CD4-positive, alpha-beta T cell (primary cell): ENCODE measurements at regions not wholly inside any gene's neighbourhood (a gene's known extent, or its start where the extent isn't known, plus 50 kb on each side); places are given as distances from the start of the nearest gene placed in this dataset.

Experiments
- ATAC-seq: fragments of 200-7000 bp; cut with Tn5 transposase; one replicate; pipeline ENCODE4 v1.10.0; 2022; ENCODE audit warnings: mild to moderate bottlenecking; ENCODE audit not compliant: poor library complexity
- CTCF ChIA-PET: fragments of 350-600 bp; sonication (Branson Sonifier 250); formaldehyde crosslinking; loops from one replicate; lab custom pipeline; 2021; ENCODE audit warnings: antibody characterized with exemption, inconsistent platforms; lab: Charles Lee
- POLR2A ChIA-PET: fragments of 350-600 bp; sonication (Branson Sonifier 250); formaldehyde crosslinking; loops from one replicate; lab custom pipeline; 2021; ENCODE audit warnings: antibody characterized with exemption, inconsistent platforms; lab: Charles Lee
- DNase-seq, 14 experiments: peaks; one replicate each; pipeline ENCODE4 v3.0.0-alpha.2; 2013 to 2020; ENCODE audit warnings: mixed read lengths in 2 of 14
- H3K27ac ChIP-seq, 2 donors: one replicate each; pipeline versions ENCODE4 v1.5.1 to v1.7.0; 2013; ENCODE audit warnings: low read length in 2 of 2, low read depth in 1 of 2, mild to moderate bottlenecking in 1 of 2
- H3K27me3 ChIP-seq, 2 experiments: 1 replicate in 1 of 2; 2 replicates in 1 of 2; pipeline versions ENCODE4 v1.6.1 to v1.7.0; 2013; ENCODE audit warnings: low read length in 2 of 2, control low read depth in 1 of 2, mild to moderate bottlenecking in 1 of 2, moderate library complexity in 1 of 2; ENCODE audit not compliant: insufficient read depth in 2 of 2, control insufficient read depth in 1 of 2
- H3K36me3 ChIP-seq: one replicate; pipeline ENCODE4 v1.6.1; 2013; ENCODE audit warnings: low read length, control low read depth; ENCODE audit not compliant: insufficient read depth
- H3K4me1 ChIP-seq: one replicate; pipeline ENCODE4 v1.6.1; 2013; ENCODE audit warnings: low read length, control low read depth; ENCODE audit not compliant: insufficient read depth
- H3K4me3 ChIP-seq: one replicate; pipeline ENCODE4 v1.5.1; 2013; ENCODE audit warnings: mild to moderate bottlenecking, low read length, moderate library complexity
- H3K9me3 ChIP-seq, 2 experiments: 1 replicate in 1 of 2; 2 replicates in 1 of 2; pipeline versions ENCODE4 v1.6.1 to v1.7.0; 2013; ENCODE audit warnings: low read length in 2 of 2, mild to moderate bottlenecking in 2 of 2, control low read depth in 1 of 2, moderate library complexity in 1 of 2; ENCODE audit not compliant: control insufficient read depth in 1 of 2, insufficient read depth in 1 of 2
- H3K27ac Mint-ChIP-seq: one replicate; pipeline ENCODE4 v1.8.0; 2020; ENCODE audit warnings: mixed read lengths
- H3K27me3 Mint-ChIP-seq: one replicate; pipeline ENCODE4 v1.8.0; 2021; ENCODE audit warnings: mixed read lengths
- H3K36me3 Mint-ChIP-seq: one replicate; pipeline ENCODE4 v1.8.0; 2021; ENCODE audit warnings: low read depth, mixed read lengths
- H3K4me1 Mint-ChIP-seq: one replicate; pipeline ENCODE4 v1.8.0; 2021; ENCODE audit warnings: low read depth, mixed read lengths
- H3K4me3 Mint-ChIP-seq: one replicate; pipeline ENCODE4 v1.8.0; 2020; ENCODE audit warnings: mild to moderate bottlenecking, mixed read lengths
- H3K9me3 Mint-ChIP-seq: one replicate; pipeline ENCODE4 v1.8.0; 2020; ENCODE audit warnings: mixed read lengths
- intact Hi-C, 2 experiments: fragments of 100-400 bp; cut with DNase I in 1 of 2; cut with micrococcal nuclease in 1 of 2; formaldehyde crosslinking; loops; one replicate each; pipeline versions ENCODE4 v1.15.1 to v1.9.0; 2023 to 2025; cut with DNase I, micrococcal nuclease
- TF ChIP-seq, protein P1 (sequence below): fragments of 200-600 bp; IDR thresholded peaks from one replicate; pipeline ENCODE4 v1.8.0; 2022; ENCODE audit warnings: antibody characterized with exemption, mild to moderate bottlenecking

DNA sequence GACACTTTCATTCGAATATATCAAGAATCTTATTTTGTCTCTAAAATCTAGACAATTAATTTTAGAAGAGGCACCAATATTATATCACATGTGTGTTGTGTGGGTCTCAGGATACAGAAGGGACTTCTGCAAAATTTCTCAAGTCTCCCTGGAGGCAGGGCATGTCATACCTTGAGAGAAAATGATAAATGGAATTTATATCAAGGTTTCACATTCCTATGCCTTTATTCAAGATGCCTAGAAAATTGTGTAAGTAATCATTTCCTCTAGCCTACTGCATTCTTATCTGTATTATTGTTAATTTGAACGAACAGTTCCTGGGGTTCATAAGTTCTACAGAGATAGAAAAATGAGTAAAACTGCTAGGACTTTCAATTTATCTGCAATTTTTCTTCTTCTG, 1247.9 kb downstream of the GRIK2 start:
- Histone ChIP-seq H3K36me3 (no peaks in the 10 kb centered on the region), H3K27ac (no peak overlapping the region), H3K27me3 (no peaks in the 10 kb centered on the region), H3K4me1 (no peaks in the 10 kb centered on the region), H3K4me3 (no peak overlapping the region), H3K9me3 (peaks cover 0 to 5% of the 10 kb centered on the region in 2 experiments)
- Mint-ChIP-seq H3K27ac (no peak overlapping the region), H3K36me3 (no peaks in the 10 kb centered on the region), H3K9me3 (peaks cover 15% of the 10 kb centered on the region), H3K27me3 (no peaks in the 10 kb centered on the region), H3K4me3 (no peak overlapping the region), H3K4me1 (no peaks in the 10 kb centered on the region)
- ATAC-seq = no peak
- TF ChIP-seq, protein P1, sequence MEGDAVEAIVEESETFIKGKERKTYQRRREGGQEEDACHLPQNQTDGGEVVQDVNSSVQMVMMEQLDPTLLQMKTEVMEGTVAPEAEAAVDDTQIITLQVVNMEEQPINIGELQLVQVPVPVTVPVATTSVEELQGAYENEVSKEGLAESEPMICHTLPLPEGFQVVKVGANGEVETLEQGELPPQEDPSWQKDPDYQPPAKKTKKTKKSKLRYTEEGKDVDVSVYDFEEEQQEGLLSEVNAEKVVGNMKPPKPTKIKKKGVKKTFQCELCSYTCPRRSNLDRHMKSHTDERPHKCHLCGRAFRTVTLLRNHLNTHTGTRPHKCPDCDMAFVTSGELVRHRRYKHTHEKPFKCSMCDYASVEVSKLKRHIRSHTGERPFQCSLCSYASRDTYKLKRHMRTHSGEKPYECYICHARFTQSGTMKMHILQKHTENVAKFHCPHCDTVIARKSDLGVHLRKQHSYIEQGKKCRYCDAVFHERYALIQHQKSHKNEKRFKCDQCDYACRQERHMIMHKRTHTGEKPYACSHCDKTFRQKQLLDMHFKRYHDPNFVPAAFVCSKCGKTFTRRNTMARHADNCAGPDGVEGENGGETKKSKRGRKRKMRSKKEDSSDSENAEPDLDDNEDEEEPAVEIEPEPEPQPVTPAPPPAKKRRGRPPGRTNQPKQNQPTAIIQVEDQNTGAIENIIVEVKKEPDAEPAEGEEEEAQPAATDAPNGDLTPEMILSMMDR = no peak
- intact Hi-C loops = no loop called here
- ChIA-PET CTCF (no interaction called here), POLR2A (no interaction called here)
- no peak for DNase-seq

DNA sequence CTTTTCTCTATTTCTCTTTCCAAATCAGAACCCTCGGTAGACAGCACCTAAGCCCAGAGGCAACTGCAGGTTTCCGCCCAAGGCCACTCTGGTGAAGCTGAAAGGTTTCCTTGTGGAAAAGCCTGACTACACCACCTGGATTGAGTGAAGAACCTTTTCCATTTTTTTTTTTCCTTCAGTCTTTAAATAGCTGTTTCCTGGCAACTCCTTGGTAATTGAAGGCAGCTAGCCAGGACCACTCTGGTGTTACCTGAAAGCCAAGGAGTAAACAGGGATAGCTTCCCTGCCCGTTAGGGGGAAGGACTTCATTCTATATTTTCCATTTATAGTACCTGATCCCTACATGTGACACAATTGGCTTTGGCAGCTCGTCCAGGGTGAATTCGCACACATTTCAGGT, 1238.4 kb downstream of the GRIK2 start:
- H3K4me1 Mint-ChIP-seq = no peaks in the 10 kb centered on the region
- CTCF ChIA-PET = no interaction called here

DNA sequence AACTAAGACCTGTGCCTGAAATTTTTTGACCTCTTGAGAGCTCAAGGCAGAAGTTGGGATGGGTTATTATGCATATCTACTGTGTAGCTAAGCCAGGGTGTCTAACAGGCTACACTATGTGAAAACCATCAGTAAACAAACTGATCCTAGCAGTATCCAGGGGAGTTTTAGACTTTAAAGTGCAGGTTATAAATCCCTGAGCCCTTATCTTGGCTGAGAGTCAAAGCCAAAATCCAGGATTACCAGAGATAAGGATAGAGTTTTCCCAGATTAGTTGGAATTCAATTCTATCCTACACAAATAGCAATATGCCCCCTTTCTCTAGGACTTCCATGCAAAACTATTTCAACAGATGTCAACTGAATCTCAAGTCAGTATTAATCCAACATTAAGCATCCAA, 1229.7 kb downstream of the GRIK2 start:
- Mint-ChIP-seq H3K27ac (no peak overlapping the region), H3K4me1 (no peaks in the 10 kb centered on the region), H3K4me3 (no peak overlapping the region), H3K36me3 (no peaks in the 10 kb centered on the region), H3K27me3 (no peaks in the 10 kb centered on the region), H3K9me3 (peaks cover 2% of the 10 kb centered on the region)
- POLR2A ChIA-PET = no interaction called here
- Histone ChIP-seq H3K9me3 (no peaks in the 10 kb centered on the region), H3K36me3 (no peaks in the 10 kb centered on the region), H3K27ac (no peak overlapping the region), H3K4me3 (no peak overlapping the region), H3K4me1 (no peaks in the 10 kb centered on the region), H3K27me3 (no peaks in the 10 kb centered on the region)
- TF ChIP-seq, protein P1 = no peak
- ATAC-seq = no peak
- CTCF ChIA-PET = no interaction called here
- DNase-seq = no peak
- intact Hi-C loops = no loop called here

More for the DNA sequence above, 1238.4 kb downstream of the GRIK2 start:
- intact Hi-C loops = no loop called here
- Mint-ChIP-seq H3K27me3 (no peaks in the 10 kb centered on the region), H3K36me3 (no peaks in the 10 kb centered on the region), H3K4me3 (no peak overlapping the region), H3K9me3 (peaks cover 2% of the 10 kb centered on the region), H3K27ac (no peak overlapping the region)
- Histone ChIP-seq H3K4me3 (no peak overlapping the region), H3K9me3 (peaks cover 0 to 3% of the 10 kb centered on the region in 2 experiments), H3K36me3 (no peaks in the 10 kb centered on the region), H3K4me1 (no peaks in the 10 kb centered on the region), H3K27ac (no peak overlapping the region), H3K27me3 (no peaks in the 10 kb centered on the region)
- ATAC-seq = no peak
- POLR2A ChIA-PET = no interaction called here
- DNase-seq = no peak
- TF ChIP-seq, protein P1 = no peak
